GM06990 (cell line): ENCODE measurements at regions not wholly inside any gene's neighbourhood (a gene's known extent, or its start where the extent isn't known, plus 50 kb on each side); places are given as distances from the start of the nearest gene placed in this dataset.
"Not testable (repeated sequence)": the region's sequence is repeated elsewhere in the genome, so short reads cannot be mapped to it uniquely, and the experiment has no call there.

ENCODE experiments used
- DNase-seq: peaks from one replicate; pipeline ENCODE4 v3.0.0-alpha.2; 2011; ENCODE audit not compliant: insufficient read length; ENCODE audit errors: extremely low read depth
- H3K27me3 ChIP-seq: replicated peaks from 2 replicates; pipeline ENCODE4 v1.6.0; 2011; ENCODE audit warnings: low read length; ENCODE audit not compliant: control insufficient read depth, insufficient read depth
- H3K36me3 ChIP-seq: 2 replicates; pipeline ENCODE4 v1.5.1; 2011; ENCODE audit warnings: low read length; ENCODE audit not compliant: control insufficient read depth, insufficient read depth
- H3K4me3 ChIP-seq: replicated peaks from 2 replicates; pipeline ENCODE4 v1.5.1; 2011; ENCODE audit warnings: low read depth, mild to moderate bottlenecking, control low read depth, low read length
- TF ChIP-seq, protein P1 (sequence below): IDR thresholded peaks from 2 replicates; pipeline ENCODE4 v1.5.1; 2011; ENCODE audit warnings: low read length, control low read depth, mild to moderate bottlenecking, inconsistent platforms; ENCODE audit not compliant: insufficient read depth, poor library complexity, severe bottlenecking

DNA sequence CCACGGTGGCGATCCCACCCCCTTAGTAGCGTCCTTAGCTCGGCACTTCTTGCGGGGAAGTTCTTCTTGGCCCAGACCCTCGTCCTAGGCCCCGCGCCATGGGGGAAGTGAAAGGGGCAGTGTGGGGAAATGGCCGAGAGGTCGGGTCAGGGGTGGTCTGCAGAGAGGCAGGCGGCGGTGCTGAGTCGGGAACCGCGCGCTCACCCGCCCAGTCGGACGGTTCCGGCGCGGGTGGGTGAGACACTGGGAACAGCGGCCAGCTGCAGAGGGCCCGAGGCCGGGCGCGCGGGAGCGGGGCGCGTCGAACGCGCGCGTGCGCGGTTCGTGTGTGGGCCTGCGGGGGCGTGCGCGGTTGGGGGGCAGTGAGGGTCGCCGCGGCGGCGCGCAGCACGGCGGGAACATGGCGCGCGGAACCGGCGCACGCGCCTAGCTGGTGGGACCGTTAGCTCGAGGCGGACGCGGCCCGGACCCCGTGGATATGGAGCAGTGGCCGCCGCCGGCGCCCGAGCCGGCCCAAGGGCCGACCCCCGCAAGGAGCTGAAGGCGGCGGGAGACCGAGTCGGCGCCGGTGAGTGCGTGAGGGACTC is 246.9 kb downstream of the GOLGA6L6 start:
- TF ChIP-seq, protein P1, sequence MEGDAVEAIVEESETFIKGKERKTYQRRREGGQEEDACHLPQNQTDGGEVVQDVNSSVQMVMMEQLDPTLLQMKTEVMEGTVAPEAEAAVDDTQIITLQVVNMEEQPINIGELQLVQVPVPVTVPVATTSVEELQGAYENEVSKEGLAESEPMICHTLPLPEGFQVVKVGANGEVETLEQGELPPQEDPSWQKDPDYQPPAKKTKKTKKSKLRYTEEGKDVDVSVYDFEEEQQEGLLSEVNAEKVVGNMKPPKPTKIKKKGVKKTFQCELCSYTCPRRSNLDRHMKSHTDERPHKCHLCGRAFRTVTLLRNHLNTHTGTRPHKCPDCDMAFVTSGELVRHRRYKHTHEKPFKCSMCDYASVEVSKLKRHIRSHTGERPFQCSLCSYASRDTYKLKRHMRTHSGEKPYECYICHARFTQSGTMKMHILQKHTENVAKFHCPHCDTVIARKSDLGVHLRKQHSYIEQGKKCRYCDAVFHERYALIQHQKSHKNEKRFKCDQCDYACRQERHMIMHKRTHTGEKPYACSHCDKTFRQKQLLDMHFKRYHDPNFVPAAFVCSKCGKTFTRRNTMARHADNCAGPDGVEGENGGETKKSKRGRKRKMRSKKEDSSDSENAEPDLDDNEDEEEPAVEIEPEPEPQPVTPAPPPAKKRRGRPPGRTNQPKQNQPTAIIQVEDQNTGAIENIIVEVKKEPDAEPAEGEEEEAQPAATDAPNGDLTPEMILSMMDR = no peak

GRCh38 chr15:20292422-20293005 is 249.1 kb downstream of the GOLGA6L6 start:
- not testable (repeated sequence) for H3K27me3 ChIP-seq, DNase-seq, H3K36me3 ChIP-seq, H3K4me3 ChIP-seq

More for the DNA sequence above, 246.9 kb downstream of the GOLGA6L6 start:
- no peak for DNase-seq
- H3K27me3 ChIP-seq = no peaks in the 10 kb centered on the region
- H3K4me3 ChIP-seq = no peak overlapping the region
- no peaks in the 10 kb centered on the region for H3K36me3 ChIP-seq

DNA sequence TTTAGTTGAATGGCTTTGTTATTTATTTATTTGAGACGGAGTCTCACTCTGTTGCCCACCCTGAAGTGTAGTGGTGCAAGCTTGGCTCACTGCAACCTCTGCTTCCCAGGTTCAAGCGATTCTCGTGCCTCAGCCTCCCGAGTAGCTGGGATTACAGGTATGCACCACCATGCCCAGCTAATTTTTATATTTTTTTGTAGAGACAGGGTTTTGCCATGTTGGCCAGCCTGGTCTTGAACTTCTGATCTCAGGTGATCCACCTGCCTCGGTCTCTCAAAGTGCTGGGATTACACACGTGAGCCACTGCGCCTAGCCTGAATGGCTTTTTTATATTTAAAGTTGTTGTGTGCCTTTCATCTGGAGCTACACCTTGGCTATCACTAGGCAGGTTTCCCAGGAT is 250.0 kb downstream of the GOLGA6L6 start:
- not testable (repeated sequence) for H3K4me3 ChIP-seq, H3K36me3 ChIP-seq, H3K27me3 ChIP-seq, DNase-seq

DNA sequence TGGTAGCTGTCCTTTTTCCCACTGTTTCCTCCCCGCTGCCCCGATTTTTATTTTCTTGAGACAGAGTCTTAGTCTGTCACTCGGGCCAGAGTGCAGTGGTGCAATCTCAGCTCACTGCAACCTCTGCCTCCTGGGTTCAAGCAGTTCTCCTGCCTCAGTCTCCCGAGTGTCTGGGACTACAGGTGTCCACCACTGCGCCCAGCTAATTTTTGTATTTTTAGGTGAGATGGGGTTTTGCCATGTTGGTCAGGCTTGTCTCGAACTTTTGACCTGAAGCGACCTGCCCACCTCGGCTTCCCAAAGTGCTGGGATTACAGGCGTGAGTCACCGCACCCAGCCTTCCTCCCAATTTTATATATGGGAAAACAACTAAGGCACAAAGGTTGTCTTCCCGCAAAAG is 251.0 kb downstream of the GOLGA6L6 start:
- not testable (repeated sequence) for H3K4me3 ChIP-seq, H3K36me3 ChIP-seq, DNase-seq, H3K27me3 ChIP-seq

- H3K27me3 ChIP-seq, H3K36me3 ChIP-seq, DNase-seq, H3K4me3 ChIP-seq: not testable (repeated sequence)
These were observed 252.0 kb downstream of the GOLGA6L6 start for GRCh38 chr15:20289538-20290103.

DNA sequence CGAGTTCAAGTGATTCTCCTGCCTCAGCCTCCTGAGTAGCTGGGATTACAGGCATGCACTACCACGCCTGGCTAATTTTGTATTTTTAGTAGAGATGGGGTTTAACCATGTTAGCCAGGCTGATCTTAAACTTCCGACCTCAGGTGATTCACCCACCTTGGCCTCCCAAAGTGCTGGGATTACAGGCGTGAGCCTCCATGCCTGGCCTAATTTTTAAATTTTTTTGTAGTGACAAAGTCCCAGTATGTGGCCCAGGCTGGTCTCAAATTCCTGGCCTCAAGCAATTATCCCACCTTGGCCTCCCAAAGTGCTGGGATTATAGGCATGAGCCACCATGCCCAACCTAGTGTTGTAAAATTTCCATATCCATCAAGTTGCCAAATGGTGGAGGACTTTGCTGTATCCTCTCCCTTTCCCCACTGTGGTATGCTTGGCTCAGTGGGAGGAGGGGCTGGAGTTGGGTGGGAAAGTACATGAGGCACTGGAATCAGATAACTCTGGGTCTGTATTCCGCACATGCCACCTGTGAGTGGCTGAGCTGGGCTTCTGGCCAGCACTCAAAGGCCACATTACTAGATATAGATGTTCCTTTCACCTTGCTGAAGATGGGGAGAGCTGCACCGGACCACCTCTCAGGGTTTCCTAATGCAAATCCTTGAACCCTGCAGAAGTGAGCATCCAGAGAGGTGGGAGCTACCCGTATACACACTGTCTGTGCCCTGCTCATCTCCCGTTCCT is 252.6 kb downstream of the GOLGA6L6 start:
- not testable (repeated sequence) for H3K36me3 ChIP-seq, DNase-seq, H3K27me3 ChIP-seq, H3K4me3 ChIP-seq

GRCh38 chr15:20286559-20286958 is 255.0 kb downstream of the GOLGA6L6 start:
- DNase-seq, H3K4me3 ChIP-seq, H3K36me3 ChIP-seq, H3K27me3 ChIP-seq: not testable (repeated sequence)

- H3K36me3 ChIP-seq, DNase-seq: not testable (repeated sequence)
These were observed 255.8 kb downstream of the GOLGA6L6 start for GRCh38 chr15:20285696-20286300.

DNA sequence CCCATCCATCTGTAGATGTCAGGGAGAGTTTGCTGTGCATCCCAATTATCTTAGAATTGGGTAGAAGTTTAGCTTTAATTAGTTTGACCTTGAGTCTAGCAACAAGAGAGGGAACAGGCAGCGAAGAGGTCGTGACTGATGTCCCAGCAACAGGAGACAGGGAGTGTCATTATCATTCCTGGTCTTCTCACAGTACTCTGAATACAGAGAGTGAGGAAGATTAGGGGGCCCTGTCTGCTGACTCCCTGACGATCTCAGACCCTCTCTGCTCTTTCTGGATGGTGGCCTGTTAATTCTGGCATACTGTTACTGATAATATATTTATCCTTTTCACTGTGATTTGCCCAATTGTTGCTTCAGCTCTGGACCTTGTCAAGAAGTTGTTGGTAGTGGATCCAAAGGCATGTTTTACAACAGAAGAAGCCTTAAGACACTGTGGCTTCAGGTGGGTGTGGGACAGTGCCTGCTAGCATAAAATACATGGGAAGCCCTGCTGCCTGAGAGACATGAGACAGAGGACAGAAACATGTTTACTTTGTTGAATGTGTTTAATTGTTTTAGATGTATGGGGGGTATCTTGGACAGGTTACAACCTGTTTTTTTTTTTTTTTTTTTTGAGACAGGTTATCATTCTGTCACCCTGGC is 256.6 kb downstream of the GOLGA6L6 start:
- not testable (repeated sequence) for H3K4me3 ChIP-seq, H3K27me3 ChIP-seq, DNase-seq

More at GRCh38 chr15:20285696-20286300, 255.8 kb downstream of the GOLGA6L6 start:
- H3K27me3 ChIP-seq, H3K4me3 ChIP-seq: not testable (repeated sequence)

DNA sequence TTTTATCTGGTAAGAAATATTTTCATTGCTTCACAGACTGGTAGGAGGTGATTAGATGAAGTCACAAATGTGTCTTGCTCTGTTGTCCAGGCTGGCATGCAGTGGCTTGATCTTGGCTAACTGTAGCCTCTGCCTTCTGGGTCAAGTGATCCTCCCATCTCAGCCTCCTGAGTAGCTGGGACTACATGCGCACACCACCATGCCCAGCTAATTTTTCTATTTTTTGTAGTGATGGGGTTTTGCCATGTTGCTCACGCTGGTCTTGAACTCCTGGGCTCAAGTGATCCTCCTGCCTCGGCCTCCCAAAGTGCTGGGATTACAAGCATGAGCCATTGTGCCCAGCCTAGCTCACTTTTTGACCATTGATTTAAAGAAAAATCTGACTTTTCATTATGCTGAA is 257.9 kb downstream of the GOLGA6L6 start:
- not testable (repeated sequence) for H3K27me3 ChIP-seq, H3K4me3 ChIP-seq, H3K36me3 ChIP-seq, DNase-seq

More for the DNA sequence above, 256.6 kb downstream of the GOLGA6L6 start:
- not testable (repeated sequence) for H3K36me3 ChIP-seq

DNA sequence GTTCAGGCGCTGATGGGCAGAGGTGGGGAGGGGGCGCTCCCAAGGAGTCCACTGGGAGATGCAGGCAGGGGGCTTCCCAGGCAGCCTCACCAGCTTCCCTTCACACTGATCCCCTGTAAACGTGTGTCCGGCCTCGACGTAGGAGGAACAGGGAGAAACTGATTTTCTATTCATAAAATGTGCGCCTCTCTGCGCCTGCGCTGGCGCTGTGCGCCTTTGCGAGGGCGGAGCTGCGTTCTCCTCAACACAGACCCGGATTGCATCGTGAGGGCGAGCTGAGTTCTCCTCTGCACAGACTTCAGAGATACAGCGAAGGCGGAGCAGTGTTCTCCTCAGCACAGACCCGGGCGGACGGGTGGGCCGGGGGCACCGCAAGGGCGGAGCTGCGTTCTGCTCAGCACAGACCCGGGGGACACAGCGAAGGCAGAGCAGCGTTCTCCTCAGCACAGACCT is 259.1 kb downstream of the GOLGA6L6 start:
- not testable (repeated sequence) for H3K36me3 ChIP-seq, DNase-seq, H3K27me3 ChIP-seq

DNA sequence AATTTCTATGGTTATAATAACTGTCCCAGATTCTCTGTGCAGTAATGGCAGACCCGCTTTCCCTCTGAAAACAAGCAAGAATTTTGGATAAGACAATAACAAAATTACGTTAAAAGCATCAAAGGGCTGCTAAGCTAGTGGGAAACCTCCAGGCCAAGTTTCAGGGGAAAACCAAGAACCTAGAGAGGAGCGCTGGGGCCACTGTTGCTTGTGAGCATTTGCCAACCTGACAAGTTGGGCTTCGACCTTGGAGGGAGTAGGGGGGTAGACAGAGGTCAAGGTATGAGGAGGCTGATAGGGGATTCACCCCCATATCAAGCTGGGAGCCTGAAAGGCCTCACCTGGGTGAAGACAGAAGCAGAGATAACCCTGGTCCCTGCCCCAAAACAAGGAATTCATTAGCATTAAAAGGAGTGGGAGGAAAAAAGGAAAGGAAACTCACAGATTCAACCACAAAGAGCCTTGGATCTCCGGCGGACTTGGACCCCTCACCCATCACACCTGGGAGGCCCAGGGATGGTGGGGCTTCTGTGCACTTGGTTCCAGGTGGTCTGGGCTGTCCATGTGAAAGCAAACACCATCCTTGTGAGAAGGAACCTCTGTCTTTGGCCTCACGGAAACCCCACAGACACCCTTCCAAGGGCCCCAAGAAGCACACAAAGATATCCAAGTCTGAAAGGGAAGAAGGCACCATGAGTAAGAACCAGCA is 259.9 kb downstream of the GOLGA6L6 start:
- H3K36me3 ChIP-seq, DNase-seq, H3K27me3 ChIP-seq, H3K4me3 ChIP-seq: not testable (repeated sequence)

More for the DNA sequence above, 259.1 kb downstream of the GOLGA6L6 start:
- not testable (repeated sequence) for H3K4me3 ChIP-seq
